GM21381 (cell line): ENCODE measurements at regions not wholly inside any gene's neighbourhood (a gene's known extent, or its start where the extent isn't known, plus 50 kb on each side); places are given as distances from the start of the nearest gene placed in this dataset.

Experiments used
- ATAC-seq: cut with Tn5 transposase; IDR thresholded peaks from one replicate; pipeline ENCODE4 v1.9.1; 2021; ENCODE audit warnings: mild to moderate bottlenecking, moderate library complexity; ENCODE audit not compliant: unreplicated experiment

DNA sequence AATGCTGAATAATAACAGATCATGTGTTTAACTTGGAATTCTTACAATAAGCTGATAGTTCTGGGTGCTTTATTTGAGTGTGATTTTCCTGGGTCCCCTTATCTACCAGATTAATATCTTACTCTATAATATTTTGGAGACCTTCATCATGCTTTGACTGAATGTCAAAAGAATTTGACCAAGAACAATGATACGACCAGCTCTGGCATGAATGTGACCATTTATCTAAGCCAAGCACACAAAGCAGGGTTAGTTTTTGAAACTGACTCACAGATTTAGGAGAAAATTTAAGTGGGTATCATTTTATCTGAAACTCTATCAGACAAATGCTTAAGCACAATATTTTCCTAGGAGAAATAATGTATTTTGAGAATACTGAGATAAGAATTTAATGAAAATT lies 677.0 kb downstream of the NYAP2 start:
- no peak for ATAC-seq

DNA sequence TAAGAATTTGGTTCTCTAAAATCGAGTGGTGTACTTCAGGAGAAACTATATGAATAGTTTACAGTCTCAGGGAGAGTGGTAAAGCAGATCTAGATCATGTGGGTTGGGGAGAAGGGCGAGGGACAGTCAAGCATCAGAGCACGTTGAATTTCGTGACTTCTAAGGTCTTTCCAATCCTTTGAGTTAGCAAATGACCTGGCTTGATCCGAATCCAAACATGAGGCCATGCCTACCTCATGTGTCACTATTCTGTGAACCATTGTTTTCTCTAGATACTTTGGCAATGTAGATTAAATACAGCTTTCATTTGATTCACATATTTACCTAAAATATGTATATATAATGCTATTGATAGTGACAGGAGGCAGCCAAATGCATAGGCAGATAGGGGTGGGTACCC lies 674.9 kb downstream of the NYAP2 start:
- ATAC-seq: no peak

DNA sequence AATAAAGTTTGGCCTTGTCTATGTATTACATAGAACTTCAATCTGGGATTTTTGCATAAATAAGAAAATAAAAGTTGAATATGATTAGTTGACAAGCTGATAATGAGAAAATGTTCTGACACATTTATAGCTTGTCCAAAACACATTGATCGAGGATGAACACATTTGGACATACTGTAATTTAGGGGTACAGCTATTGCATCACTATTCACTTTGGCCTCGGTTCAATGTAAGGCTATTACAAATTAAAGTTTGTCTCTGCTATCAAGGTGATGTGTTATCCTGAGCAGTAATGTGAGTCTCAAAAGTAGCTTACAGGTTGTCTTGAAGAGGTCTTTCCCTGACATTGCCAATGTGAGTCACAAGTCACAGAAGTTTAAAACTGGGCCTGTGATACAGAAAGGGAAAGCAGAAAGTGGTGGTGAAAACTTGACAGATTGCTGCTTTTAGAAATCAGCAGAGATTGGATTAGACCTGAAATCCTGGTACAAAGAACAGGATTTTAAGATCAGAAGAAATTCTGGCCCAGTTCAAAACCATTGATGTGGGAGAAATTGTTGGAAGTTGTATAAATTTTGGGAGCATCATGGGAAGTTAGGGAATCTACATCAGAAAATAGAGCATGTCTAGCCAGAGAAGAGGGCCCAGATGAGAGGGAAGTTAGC lies 674.1 kb downstream of the NYAP2 start:
- ATAC-seq: no peak

DNA sequence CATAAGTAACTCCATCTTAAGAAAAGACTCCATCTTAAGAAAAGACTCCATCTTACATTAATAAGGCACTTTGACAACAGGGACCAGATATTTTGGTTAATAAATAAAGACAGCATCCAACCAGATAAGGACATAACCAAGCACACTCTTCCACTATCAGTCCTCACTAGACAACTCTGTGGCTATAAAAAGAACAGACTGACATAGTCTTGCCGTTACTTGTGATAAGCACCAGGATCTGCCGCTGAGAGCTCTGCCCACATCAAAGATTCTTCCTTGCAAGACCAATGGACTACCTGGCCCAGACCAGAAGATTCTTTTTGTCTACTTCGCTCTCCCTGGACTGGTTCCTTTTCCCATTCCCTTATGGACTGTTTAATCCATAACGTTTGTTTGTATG lies 667.4 kb downstream of the NYAP2 start:
- no peak for ATAC-seq

DNA sequence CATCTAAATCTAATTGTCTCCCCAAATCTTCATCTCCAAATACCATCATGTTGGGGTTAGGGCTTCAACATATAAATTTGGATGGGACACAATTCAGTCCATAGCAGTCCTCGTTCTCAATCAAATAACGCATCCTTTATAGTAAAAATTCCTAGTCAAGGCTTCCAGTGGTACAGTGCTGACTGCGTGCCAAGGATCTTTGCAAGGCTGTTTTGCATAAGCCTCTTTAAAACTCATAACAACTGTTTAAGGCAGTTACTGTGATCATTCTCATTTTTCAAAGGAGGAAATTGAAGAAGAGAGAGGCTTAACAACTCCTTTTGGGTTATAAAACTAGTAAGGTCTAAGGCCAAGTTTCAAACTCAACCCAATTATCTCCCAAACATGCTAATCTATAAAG lies 666.9 kb downstream of the NYAP2 start:
- ATAC-seq: no peak

DNA sequence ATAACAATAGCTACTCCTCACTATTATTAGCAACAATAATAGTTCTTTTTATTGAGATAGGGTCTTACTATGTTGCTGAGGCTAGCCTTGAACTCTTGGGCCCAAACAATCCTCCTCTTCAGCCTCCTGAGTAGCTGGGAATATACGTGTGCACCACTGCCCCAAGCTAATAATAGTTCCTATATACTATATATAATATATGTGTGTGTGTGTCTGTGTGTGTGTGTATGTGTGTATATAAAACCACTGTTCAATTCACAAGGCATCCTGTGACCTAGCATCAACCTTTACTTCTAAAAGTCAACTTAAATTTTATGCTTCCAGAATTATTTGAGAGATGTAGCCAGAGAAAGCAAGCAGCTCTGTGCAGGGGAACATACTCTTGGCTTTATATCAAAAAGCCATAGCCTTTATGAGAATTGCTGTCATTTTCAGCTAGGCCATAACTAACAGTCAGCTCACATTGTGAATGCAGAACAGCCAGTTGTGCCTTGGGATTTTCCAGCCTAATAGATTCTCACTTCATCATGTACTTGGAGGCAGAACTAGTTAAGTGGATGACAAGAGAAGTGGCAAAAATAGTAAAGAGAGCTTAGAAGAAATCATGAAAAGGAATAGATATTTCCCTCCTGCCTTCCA lies 665.5 kb downstream of the NYAP2 start:
- no peak for ATAC-seq

DNA sequence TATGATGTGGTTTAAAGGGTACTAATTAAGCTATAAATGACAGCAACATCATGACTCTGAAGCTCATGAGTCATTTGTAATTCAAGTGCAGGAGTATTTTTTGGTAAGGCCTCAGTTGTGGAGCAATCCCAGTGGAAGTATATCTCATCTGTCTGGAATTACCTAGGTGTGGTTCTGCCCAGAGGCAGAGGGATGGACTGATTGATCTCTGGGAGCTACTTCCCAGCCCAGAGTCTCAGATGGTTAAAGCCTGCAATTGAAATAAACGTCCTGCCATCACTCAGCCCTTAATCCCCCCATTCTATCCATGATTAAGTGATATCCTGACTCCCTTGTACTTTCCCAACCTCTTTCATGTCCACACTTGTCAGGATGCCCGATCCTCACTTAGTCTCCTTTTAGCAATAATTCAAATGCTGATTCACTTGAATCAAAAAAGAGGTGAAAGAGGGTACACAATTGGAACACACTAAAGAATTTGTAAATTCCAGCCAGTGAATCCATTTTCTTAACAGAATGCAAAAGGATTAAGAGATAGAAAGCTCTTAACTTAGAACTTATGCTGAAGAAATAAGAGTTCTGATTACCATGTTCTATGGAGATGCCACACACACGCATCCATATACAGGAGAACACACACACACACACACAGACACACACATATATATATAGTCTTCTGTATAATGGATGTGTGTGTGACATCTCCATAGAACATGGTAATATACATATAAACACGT lies 664.4 kb downstream of the NYAP2 start:
- no peak for ATAC-seq

DNA sequence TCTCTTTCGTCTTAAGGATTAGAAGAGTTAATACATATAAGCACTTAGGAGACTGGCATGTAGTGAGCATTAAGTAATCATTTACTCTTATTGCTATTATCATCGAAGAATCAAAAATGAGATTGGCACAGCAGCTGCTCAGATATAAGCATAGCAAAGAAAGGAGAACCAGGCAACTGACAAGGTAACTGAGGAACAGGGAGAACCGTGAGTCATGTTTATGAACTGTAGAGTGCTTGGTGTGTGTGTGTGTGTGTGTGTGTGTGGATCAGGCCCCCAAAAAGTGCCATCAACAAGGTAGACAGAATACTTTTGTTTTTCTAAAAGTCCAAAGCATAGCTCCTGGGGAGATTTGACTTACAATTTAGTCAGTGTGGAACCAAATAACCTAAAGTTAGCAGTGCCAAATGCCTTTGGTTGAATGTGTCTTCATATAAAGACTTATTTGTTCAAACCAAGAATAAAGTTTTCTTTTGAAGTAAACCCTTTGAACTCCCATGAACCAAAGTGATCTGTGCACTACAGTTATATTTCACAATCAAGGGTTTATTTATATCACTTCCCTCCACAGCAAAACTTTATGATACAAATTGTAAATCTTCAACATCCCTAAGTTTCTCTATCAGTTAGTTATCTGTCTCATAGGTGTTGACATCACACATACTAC lies 660.6 kb downstream of the NYAP2 start:
- no peak for ATAC-seq

DNA sequence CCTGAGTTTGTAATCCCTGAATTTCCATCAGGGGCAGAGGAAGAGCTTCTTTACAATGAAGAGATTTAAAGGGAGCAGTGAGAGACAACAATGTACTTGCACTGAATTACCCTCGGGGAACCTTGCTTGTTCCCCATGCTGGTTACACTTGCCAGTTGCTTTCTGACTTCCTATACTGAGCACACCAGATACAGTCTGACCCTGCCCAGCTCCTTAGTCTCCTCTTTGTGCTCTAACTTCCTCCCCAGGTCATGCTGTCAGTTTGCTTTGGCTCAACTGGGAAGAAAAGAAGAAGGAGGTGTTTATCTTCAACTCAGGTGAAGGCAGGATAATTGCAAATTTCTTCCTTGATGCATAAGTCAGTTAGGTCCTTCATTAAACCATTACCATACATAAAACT lies 658.4 kb downstream of the NYAP2 start:
- ATAC-seq: no peak

DNA sequence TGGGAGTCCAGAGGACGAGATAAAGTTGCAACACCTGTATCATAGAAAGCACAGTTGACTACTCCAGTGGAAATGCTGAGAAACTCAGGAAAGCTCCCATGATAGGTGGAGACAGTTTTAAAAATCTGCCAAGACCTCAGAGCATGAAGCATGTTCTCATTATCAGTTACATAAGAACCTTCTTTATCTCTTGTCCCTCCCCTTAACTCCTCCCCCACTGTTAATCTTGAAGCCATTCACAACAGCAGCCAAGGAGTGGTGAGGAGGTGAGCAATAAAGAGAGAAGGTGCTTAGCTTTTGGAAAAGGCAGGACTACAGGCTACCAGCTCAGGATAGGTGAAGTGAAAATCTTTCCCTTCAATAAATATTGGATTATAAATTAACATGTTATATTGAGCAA lies 657.9 kb downstream of the NYAP2 start:
- ATAC-seq: no peak

DNA sequence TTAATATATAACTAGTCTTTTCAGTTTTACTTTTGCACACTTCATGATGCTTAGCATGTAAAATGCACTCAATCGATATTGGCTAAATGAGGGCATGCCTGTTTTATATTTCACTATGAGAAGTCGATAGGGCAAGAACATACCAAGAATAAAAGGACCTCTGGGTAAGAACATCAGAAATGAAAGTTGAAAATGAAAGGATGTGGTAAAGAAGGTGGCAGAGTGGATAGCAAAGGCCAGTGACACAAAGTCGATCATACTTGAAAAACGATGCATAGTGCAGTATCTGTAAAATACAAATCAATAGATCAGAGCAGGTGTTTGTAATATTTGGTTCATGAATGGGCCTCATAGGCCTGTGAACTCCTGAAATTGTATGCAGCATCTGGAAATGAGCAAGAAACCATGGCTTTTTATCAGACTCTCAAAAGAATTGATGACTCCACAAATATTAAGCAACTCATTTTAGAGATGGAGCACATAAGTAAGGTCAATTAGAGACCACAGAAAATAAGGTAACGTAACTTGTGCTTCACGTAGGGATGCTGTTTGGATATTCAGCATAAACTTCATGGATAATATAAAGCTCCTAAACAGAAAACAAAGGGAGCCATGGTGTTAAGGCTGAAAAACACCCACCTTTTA lies 653.4 kb downstream of the NYAP2 start:
- no peak for ATAC-seq

DNA sequence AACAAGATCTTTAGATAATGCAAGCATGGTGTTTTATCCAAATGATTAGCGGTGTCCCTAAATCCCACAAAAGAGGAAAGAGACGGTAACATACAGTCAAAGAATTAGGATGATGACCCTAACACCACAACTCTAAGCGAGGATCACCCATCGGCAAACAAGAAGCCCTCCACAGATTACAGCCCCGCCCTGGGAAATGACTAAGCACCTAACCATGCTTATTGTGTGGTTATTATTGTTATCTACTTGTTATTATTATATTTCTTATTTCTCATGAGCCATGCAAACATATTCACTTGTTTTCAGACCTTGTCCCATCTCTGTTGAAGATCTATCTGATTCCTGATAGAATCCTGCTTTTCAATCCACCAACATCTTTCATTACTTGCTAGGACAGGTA lies 651.3 kb downstream of the NYAP2 start:
- ATAC-seq: no peak

DNA sequence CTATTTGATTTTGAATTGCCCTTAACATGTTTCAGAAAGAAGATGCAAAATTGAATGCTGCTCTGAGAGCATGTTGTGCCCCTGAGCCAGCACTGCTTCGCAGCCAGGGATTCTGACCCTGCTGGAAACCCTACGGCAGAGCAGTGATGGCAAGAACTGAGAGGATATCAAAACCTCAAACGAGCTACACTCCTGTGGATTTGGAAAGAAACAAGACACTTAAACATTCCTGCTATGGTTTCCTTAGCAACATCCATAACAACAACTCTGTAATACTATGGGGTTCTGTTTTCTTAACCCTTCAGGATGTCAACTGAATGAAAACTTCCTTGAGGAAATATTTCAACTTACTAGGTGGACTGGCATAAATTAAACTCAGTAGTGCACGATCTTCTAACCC lies 649.1 kb downstream of the NYAP2 start:
- no peak for ATAC-seq

DNA sequence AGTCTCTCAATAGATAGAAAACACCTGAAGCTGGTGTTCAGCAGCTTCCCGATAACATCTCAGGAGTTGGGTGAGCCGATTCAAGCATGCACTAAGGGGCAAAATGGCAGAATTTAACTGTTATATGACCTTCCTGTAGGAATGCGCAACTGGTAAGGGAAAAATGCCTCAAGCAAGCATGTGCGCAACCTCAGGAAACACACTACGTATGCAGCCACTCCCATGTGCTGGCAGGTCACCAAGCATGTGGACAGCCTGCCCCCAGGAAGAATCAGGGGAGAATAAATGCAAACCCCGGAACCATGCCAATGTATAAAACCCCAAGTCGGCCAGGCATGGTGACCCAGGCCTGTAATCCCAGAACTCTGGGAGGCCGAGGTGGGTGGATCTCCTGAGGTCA lies 645.6 kb downstream of the NYAP2 start:
- ATAC-seq: no peak

DNA sequence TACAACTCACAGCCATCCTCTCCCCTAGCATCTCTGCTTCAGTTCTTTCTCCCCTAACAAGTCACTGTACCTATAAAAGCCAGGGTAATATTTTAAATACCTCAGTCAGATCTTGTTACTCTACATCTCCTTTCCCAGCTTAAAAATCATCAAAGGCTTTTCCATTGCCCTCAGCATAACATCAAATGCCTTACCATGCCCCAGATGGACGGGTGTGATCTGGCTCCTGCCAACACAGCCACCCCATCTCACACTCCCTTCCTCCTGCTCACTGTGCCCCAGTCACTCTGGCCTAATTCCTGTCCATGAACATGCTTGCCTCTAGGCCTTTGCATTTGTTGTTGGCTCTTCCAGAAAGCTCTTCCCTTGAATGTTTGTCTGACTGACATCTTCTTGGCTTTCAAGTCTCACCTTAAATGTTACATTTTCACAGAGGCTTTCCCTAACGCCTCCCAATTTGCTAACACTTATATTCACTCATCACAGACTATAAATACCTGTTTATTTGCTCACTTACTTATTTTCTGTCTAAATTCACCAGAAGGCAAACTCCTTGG lies 640.9 kb downstream of the NYAP2 start:
- no peak for ATAC-seq

DNA sequence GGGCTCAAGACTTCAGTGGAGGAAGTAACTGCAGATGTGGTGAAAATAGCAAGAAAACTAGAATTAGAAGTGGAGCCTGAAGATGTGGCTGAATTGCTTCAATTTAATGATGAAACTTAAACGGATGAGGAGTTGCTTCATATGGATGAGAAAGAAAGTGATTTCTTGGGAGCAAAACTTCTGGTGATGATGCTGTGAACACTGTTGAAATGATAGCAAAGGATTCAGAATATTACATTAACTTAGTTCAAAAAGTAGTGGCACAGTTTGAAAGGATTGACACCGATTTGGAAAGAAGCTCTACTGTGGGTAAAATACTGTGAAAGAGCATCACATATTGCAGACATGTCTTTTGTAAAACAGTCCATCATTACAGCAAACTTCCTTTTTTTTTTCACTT lies 638.0 kb downstream of the NYAP2 start:
- ATAC-seq: no peak

DNA sequence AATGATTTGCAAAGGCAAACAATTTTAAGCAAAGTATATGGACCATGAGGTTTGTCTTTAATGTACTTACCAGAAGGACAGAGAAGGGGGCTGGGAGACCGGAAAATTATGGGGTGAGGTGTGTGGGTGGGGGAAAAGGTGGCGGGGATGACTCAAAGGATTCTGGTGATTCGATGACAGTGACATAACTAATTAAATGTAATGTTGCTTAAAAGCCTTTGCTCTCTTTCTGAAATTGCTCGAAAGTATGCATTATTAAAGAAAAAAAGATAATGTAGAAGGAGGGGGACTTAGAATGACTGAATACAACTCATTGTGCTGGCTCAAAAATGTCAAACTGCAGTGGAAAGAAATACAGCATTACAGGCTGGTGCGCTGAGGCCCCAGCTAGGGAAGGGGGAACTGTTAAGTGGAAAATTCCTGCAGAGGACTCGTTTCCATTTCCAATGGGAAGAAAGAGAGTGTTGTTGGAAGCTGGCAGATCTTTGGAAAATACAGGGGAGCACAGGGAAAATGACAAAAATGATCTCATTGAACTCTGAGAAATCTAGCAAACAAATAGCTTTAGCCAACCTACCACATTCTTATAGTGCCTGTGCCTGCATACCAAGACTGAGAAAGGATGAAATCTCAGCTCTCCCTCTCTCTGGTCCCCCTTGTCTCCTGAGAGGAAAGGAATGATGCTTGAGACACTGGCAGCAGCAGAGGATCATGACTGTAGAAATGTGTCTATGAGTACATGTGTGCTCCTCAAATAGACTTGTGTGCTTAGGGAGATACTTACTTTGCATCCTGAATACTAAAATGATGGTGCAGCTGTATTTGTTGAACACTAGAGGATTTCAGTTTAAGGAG lies 632.4 kb downstream of the NYAP2 start:
- ATAC-seq: no peak

DNA sequence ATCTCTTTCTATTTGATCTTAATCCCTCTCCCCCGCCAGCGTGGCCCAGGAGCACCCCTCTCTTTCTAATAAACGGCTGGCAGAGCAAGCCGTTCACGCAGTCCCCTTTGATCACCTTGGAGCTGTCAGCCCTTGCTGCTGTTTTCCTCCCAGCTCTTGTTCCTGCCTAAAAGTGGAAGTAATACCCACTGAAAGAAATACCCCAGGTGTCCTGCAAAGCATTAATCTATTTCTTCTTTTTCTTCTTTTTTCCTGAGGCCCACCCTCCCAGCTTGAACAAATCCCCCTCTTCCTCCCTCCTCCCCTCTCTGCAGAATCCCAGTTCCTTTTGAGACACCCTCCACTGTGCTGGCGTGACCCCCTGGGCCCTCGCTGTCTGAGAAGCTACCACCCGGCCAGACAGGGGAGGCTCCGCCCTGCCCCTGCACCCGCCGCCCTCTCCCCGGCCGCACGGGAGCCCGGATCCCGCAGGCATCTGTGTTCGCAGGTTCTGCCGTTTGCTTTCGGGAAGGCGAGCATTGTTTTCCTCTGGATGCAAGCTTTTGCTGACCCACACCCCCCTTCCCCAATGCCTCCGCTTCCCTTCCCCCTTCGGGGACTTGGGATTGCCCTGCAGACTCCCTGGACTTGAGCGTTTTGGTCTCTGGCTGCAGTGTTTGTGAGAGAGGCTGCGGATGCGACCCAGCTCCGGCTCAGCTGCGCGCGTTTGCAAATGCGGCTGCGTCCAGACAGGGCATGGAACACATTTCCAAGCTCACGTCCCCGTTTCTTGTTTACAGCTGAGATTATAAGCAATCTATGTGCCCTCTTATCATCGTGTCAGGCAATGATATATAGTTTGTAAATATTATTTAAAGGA lies 631.5 kb downstream of the NYAP2 start:
- peak; percentile 48 for ATAC-seq

DNA sequence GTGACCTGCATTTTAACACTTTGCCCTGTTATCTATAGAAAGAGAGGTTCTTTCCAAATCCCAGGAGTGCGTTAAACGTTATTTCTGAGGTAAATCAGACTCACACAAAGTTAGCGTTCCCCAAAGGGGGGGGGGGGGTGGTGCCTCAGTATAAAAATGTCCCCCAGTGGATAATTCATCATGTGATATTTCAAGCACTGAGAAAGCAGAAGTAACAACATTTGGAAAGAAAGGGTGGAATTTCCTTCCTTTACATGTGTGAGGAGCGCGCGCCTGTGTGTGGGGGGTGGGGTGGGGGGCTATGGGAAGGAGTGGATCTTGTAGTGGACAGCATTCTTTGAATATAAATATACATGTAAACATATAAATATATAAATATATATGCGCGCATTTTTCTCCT lies 630.9 kb downstream of the NYAP2 start:
- no peak for ATAC-seq
